SK-MEL-5 (cell line): ENCODE measurements at regions not wholly inside any gene's neighbourhood (a gene's known extent, or its start where the extent isn't known, plus 50 kb on each side); places are given as distances from the start of the nearest gene placed in this dataset.

ENCODE experiments used
- DNase-seq: peaks from one replicate; pipeline ENCODE4 v3.0.0-alpha.2; 2016; ENCODE audit warnings: low read depth, low spot score
- in situ Hi-C: cut with HindIII; loops from 2 replicates; pipeline ENCODE4 v1.10.0; 2016; ENCODE audit warnings: low sequenced_read_pairs, high pct_unique_total_duplicates, low pct_unique_long_range_greater_than_20kb

DNA sequence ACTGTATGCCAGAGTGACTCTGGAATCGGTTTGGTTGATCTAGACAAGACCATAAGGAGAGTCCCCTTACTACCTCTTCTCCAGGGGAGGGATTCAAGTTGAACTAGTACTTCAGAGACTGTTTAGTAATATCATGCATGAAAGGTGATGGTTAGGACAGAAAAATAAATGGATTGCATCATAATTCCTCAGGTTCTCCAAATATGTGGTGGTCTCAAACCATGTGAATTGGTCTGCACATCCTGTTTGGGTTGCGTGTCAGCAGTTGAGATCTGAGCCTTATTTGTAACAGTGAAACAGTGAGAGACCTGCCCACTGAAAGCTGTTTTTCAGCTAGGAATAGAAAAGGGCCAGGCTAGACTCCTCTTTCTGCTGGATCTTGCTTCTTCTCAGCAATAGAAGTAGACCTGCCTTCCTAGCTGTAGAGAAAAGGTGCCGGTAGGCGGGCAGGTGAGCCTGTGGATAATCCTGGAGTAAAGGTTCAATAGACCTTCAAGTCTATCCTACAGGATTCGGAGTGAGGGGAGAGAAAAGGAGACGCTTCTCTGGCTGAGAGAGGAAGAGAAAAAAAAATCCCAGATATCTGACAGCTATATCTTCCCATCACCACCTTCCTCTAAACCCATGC is 258.5 kb upstream of the E2F7 start:
- DNase-seq, result no peak
- in situ Hi-C loops, result no loop called here

DNA sequence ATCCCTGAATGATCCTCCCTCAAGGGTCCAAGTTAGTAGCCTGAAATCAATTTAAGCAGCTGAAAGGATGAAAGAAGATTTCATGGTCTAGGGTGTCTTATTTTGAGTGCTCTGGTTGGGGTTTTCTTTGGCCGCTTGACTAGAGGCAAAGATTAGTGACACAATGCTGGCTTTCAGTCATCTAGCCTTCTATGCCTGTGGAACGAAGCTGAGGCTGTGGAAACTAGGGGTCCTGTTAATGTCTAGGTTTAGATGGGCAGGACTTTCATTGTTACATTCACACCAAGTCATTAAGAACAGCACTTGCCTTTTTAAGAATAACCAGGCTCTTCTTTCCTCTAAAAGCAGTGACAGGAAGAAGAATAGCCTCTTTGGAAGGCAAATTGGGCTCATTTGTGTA is 253.8 kb upstream of the E2F7 start:
- peak; percentile 42 for DNase-seq
- in situ Hi-C loops, result no loop called here

DNA sequence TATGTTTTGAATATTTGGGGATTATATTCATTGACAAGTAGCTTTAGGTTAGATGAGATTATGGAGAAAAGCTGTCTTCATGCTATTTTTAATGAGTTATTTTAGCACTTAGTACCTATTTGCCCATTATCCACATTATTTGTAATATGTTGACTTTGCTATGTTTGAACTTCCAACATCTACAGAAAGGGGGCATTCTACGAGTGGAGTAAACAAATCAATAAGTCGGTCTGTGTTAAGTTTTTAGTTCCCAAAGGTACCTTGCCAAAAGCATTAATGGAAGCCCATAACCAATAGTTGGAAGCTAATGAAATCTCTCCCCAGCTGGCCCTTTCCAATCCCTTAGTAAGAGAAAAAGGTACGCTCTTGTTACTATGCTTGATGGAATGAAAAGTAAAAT is 250.0 kb upstream of the E2F7 start:
- DNase-seq, result no peak
- in situ Hi-C loops, result no loop called here

DNA sequence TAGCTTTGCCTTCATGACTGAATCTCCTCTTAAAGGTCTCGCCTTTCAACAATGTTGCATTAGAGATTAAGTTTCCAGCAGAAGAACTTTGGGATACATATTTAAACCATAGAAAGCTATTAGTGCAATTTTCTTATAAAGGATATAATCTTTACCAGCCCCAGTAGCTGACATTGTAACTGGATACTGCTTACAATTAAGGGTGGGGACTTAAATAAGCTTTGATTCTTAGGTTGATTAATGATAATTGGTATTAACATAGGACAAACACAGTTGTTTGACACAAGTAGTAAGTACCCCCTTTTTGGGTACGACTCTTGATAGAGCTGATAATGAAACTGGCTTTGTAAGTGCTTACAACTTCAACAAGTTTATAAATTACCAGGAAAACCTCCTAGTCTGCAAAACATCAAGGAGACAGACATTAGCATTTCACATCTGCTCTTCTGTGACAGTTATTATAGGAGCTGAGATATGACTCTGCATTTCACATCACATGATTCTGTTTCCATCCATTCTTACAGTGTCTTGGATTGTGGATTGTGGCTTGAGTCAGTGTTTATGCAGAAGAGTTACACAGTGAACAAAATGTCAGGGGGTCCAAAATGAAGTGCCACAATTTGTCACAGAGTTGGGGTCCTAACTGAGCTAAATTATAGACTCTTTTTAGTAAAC is 249.1 kb upstream of the E2F7 start:
- in situ Hi-C loops, result no loop called here
- no peak for DNase-seq

DNA sequence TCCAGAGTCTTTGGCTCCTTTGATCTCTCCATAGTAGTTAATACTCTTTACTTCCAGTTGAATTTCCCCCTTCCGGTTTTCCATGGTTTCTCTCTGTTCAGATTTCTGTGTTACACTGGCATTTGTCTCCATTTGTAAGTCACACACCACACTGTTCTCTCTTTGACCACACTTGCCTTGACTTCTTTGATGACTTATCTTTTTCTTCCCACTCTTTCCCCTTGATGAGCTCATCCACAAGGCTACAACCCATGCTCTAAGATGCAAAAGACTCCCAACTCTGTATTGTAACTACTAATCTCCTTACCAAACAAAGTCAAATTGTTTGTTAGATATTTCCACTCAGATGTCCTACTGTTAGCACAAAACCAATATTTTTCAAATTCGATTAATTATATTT is 242.7 kb upstream of the E2F7 start:
- in situ Hi-C loops, result no loop called here
- DNase-seq, result no peak

DNA sequence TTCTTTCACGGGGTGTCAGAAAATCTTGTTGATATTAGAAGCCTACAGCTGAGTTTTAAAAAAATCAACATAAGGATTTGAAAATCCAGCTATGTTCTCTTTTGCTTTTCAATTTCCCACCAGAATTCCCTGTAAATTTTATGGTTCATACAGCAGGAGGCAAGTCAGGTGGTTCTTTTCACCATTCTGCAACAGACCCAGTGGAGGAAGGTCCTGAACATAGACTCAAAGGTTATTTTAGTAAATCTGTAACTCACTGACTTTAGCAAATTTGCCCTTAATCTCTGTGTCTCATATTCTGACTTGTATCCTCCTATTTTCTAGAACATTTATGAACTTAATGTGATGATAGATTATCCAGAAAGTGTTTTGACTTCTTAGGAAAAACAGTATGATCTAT is 235.4 kb upstream of the E2F7 start:
- in situ Hi-C loops, result no loop called here
- DNase-seq, result no peak

DNA sequence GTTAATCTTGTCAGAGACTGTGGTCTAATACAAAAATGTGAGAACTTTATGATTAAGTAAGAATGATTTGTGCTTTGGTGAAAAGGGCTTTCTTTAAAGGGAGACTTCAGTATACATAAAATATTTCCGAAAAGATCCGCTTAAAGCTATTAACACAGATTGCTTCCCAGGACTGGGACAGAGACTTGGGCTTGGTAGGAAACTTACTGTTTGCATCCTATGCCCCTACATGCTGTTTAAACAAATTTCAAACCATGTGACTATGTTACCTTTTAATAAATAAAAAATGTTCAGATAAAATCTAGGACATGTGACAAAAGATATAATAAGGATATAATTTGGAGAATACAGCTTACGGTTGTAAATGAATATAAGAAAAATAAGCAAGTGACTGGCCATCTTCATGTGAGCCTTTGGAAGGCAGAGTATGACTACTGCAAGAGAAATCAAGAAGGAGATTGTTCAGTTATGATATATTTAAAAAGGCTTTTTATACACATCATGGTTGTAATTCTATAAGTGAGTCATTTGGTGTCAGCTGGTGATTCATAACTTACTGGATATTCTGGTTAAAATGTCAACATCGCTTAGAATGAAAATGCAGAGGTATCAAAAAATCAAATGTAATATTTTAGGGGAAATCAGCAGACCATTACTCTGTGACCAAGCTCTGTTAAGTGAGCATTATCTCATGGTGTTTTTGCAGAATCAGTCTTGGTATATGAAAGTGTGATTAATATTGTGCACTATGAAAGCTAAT is 234.7 kb upstream of the E2F7 start:
- peak; percentile 66 for DNase-seq
- in situ Hi-C loops, result no loop called here

DNA sequence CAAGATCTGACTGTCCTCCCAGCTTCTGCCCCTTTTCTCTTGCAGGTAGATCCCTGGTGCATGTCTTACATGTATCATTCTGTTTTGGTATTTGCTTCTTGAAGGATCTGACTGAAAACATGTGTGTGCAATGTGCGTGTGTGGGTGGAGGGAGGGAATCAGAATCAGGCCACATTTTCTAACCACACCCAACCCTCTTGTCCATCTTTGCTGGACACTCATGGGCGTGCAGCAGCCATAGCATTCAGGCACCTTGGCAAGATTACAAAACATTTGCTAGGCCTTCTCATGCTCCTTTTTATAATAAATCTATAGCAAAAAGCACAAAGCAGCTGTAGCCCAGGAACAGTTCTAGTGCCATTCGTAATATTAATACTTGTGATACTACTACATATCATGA is 233.6 kb upstream of the E2F7 start:
- in situ Hi-C loops, result no loop called here
- DNase-seq, result no peak

DNA sequence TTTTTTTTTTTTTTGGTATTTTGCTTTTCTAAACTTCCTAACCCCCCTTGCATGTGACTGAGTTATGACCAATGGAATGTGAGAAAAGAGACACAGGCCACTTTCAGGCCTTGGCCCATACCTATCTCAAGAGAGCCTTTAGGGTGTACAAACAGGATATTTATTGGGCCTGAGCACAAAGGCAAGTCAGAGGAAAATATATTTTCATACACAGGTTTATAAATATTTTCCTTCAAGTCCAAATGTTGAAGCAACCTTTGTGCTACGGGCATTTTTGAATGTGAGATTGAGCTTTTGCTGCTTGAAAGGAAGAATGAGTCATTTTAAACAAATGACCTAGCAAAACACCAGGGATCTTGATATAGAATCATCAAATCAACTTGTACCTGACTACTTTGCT is 228.6 kb upstream of the E2F7 start:
- peak; percentile 86 for DNase-seq
- in situ Hi-C loops, result no loop called here

DNA sequence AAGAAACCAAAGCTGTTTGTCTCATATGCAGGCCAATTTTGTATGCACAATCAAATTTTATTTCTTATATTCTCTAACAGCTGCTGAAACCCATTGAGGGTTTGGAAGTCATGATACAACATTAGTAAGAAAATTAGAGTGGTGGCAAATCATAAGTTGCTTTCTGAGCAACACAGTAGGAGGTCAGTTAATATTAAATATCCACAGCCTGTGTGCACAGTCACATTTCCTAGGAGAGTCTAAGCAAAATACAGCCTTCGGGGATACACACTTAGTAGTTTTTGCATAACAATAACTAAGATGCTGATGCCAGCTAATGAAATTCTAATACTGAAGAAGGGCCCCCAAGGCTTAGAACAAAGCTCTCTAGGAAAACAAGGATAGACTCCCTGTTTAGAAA is 209.6 kb upstream of the E2F7 start:
- in situ Hi-C loops, result no loop called here
- DNase-seq, result no peak

DNA sequence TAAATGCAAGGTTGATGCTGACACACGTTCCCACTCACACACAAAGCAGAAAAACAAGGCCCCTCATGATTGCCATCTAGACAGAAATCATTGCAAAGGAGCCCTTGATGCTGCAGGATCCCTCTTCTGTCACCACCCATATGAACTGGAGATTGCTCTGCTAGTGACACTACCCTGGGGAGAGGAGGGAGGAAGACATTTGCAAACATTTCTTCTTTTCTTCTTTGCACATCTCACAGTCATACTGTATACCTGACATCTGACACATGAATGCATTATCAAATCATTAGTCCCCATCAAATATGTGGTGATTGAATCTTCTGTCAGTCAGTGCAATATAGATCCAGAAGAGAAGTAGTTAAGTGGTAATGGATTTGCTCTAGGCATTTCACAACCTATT is 208.5 kb upstream of the E2F7 start:
- in situ Hi-C loops, result no loop called here
- no peak for DNase-seq

DNA sequence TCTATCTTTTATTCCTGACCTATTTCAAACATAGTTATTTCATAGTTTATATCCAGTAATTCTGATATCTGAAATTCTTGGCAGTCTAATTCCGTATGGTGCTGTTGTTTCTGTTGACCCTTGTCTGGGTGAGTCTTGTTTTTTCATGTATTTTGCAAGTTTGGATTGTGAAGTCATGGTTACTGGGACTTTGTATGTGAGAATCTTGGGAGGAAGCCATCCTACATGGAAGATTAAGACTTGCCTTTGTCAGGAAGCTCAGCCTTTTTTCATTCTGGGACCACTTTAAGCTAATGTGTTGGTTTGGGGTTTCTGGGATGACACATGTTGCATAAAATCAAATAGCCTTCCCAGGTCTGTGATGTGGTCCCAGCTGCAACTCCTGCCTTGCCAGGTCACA is 191.6 kb upstream of the E2F7 start:
- DNase-seq, result no peak
- in situ Hi-C loops, result no loop called here

DNA sequence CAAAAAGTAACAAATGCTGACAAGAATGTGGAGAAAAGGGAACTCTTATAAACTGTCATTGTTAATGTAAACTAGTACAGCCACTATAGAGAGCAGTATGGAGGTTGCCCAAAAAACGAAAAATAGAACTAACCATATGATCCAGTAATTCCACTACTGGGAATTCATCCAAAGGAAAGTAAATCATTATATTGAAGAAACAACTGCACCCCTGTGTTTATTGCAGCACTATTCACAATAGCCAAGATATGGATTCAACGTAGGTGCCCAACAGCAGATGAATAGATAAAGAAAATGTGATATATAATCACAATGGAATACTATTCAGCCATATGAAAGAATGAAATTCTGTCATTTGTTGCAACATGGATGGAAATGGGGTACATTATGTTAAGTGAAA is 188.0 kb upstream of the E2F7 start:
- DNase-seq, result no peak
- in situ Hi-C loops, result no loop called here

DNA sequence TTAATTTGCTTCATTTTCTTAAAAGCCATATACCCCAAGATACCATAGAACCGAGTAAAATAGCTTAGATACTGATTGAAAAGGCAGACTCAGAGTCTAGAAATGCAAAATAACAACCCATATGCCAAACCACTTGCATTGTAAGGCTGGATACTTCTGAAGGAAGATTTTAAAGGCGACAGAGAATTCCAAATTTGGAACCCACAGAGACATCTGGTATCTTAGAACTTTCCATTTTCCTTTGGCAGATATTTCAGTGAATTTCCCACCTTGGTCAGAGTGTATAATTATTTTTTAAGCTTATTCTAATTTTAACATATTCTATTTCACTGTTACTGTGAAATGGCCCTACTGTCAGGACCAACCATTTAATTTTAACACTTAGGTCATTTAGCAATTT is 186.4 kb upstream of the E2F7 start:
- in situ Hi-C loops, result no loop called here
- no peak for DNase-seq

DNA sequence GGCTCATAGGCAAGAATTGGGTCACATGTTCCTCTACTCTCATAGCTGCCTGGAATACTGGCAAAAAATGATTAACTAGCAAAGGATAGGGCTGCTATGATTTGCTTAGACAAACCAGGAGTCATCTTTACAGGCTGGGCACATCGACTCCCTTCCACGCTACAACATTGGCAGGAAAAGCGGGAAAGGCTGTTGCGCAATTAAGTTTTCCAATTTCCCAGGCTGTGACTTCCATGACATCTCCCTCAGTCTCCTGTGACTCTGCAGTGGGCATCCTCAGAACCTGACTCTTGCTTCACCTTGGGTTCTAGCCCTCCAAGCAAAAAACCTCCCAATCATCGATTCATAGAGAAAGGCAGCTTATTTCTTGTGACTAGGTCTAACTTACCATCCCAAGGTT is 184.5 kb upstream of the E2F7 start:
- in situ Hi-C loops, result no loop called here
- no peak for DNase-seq

DNA sequence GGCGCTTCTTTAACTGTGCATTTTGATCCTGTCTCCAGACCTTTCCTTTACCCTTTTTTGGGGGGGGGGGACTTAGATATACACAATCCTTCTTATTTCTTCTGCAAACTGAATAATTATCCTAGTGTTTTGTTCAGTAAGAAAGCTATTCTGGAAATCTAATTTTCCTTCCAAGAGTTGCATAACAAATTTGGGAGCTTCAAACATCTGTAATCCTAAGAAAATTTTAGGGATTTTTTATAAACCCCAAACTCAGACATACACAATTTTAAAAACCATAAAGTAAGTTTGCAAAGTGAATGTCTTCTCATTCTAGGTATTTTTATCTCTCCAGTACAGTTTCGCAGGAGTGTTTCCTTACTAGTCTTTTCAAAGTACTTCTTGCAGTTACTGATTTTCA is 182.7 kb upstream of the E2F7 start:
- in situ Hi-C loops, result no loop called here
- no peak for DNase-seq

DNA sequence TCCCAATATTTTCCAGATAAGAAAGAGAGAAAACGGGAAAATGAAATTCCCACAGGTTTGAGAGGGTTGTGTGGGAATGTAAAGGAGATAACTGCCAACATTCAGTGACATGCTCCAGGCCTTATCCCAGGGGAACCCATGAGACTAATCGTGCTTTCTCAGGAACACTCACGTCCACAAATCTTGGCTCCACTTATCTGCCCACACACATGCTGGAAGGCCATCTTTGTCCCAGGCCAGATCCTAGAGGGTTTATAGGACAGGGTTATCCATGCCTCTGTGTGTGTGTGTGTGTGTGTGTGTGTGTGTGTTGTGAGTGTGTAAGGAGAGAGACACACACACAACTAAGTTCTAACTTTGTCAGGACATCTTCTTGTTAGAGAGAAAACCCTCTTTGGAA is 182.2 kb upstream of the E2F7 start:
- in situ Hi-C loops, result no loop called here
- DNase-seq, result no peak

DNA sequence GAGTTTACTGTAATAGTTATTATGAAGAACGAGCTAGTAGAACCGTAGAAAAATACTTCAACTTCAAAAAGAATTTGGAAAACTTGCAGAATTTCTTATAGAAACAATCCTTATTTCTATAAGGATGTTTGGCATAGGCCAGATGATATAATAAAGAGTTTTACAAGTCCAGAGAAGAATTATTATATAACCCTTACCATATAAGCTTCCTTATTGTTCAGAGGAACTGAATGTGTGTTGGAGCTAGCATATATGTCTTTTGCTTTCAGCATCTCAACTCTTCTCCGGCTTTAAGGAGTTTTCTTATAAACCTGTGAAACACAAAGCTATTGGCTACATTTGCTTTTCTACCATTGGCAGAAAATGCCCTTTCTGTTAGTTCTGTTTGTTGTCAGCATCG is 178.0 kb upstream of the E2F7 start:
- in situ Hi-C loops, result no loop called here

DNA sequence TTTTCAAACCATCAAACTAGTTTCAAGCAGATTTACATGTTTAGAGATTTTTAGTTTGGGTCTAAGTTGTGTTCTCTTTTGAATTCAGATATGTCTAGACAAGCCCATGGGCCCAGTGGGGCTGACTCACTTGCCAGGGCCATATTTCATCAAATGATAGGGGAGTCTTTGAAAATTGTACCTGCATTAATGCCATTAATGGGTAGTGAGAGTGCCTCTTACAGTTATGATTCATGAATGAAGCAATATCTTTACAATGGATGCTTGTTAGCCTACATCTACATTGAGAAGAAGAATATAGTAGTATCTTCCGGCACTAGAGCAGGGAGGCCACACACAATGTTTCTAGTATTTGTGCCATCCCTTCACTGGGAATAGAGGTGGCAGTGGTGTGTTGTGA is 174.2 kb upstream of the E2F7 start:
- in situ Hi-C loops, result no loop called here
- no peak for DNase-seq

More for the DNA sequence above, 178.0 kb upstream of the E2F7 start:
- DNase-seq, result no peak
